ENCODE measurements at regions not wholly inside any gene's neighbourhood (a gene's known extent, or its start where the extent isn't known, plus 50 kb on each side); places are given as distances from the start of the nearest gene placed in this dataset.

GRCh38 chr1:36711480-36711879 lies 228.8 kb upstream of the CSF3R start:
- no peak for TF ChIP-seq CTCF (IDR thresholded peaks at IDR 0.05)
- TF ChIP-seq POLR2A (IDR thresholded peaks at IDR 0.05) = no peak

All from heart left ventricle (tissue), 13 donors.